HEK293T (cell line): ENCODE measurements at regions not wholly inside any gene's neighbourhood (a gene's known extent, or its start where the extent isn't known, plus 50 kb on each side); places are given as distances from the start of the nearest gene placed in this dataset.

ENCODE experiments used
- BHLHE40 ChIP-seq: fragments of 450-650 bp; IDR thresholded peaks from 2 replicates; pipeline ENCODE4 v1.6.1; 2016; ENCODE audit warnings: mild to moderate bottlenecking, moderate library complexity, borderline replicate concordance
- TARDBP ChIP-seq: fragments of 450-650 bp; IDR thresholded peaks from 2 replicates; pipeline ENCODE4 v1.6.1; 2016

DNA sequence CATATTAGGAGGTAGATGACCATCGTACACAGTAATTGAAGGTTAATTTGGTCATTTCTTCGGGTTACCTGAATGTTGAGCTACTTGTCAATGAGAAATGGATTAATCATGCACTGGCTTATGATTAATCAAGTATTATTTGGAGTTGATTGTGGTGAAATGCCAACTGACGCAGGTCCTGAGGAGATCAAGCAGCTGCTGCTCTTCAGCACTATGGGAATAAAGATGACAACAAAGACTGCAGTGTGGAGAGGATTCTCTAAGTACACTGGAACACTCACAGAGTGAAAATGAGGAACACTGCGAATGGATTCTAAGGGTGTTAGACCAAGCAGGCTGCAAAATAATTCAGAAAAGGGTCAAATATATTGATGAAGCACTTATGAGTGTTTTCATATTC, 202.8 kb upstream of the DIO2 start:
- TF ChIP-seq TARDBP (no peak), BHLHE40 (no peak)
